K562 (cell line): ENCODE measurements at regions not wholly inside any gene's neighbourhood (a gene's known extent, or its start where the extent isn't known, plus 50 kb on each side); places are given as distances from the start of the nearest gene placed in this dataset.
A peak's percentile ranks its signal among the peaks of the same experiment; 100 is the strongest.

ENCODE experiments used
- ATAC-seq: fragments of 200-7000 bp; cut with Tn5 transposase; 3 replicates; pipeline ENCODE4 v1.9.1; 2020; ENCODE audit warnings: moderate library complexity
- BruUV-seq: library from RNA; stranded (reverse); fragments of 400-500 nt; replicated peaks from 2 replicates; lab custom pipeline; 2021; lab: Mats Ljungman, UMichigan
- CTCF ChIA-PET: fragments of 300-600 bp; formaldehyde crosslinking; extraction: SDS; loops from one replicate; lab custom pipeline; 2021; ENCODE audit warnings: low intra/inter-chr PET ratio; lab: Yijun Ruan, JAX
- POLR2A ChIA-PET: fragments of 300-600, 350-650 bp; sonication (Branson Sonifier 250); formaldehyde crosslinking; extraction: SDS; loops from one replicate; lab custom pipeline; 2021; ENCODE audit warnings: antibody characterized with exemption, inconsistent platforms; lab: Yijun Ruan, JAX
- DNase-seq, 4 experiments: peaks; one replicate each; pipeline versions ENCODE4 v3.0.0 to v3.0.0-alpha.2; 2011 to 2018; ENCODE audit warnings: low spot score in 3 of 4, mixed read lengths in 3 of 4; ENCODE audit errors: extremely low read depth in 1 of 4
- FAIRE-seq: peaks from 2 replicates; lab custom pipeline; 2011; peaks lifted over from hg19 to GRCh38; lab: Jason Lieb, UNC
- H2AFZ ChIP-seq: 2 replicates; pipeline ENCODE4 v1.6.0; 2011; ENCODE audit warnings: low read depth, low read length, control low read depth, inconsistent platforms
- H3K27ac ChIP-seq: fragments of 200-600 bp; 3 replicates; pipeline ENCODE4 v1.8.0; 2011; ENCODE audit warnings: low read depth, mild to moderate bottlenecking, control low read depth, inconsistent platforms, low read length, moderate library complexity, mixed read lengths; ENCODE audit errors: extremely low read depth
- H3K27me3 ChIP-seq, 2 experiments: fragments of 300-600 bp in 1 of 2; 2 replicates in 1 of 2; 3 replicates in 1 of 2; pipeline versions ENCODE4 v1.6.0 to v1.8.0; 2011; ENCODE audit warnings: inconsistent platforms in 2 of 2, low read length in 2 of 2, mild to moderate bottlenecking in 1 of 2, mixed read lengths in 1 of 2, moderate library complexity in 1 of 2; ENCODE audit not compliant: control insufficient read depth in 2 of 2, insufficient read depth in 2 of 2
- H3K36me3 ChIP-seq: fragments of 300-600 bp; 3 replicates; pipeline ENCODE4 v1.8.0; 2011; ENCODE audit warnings: mild to moderate bottlenecking, low read length, inconsistent platforms; ENCODE audit not compliant: control insufficient read depth, insufficient read depth
- H3K4me1 ChIP-seq, 2 experiments: fragments of 200-600 bp in 1 of 2; replicated peaks in 1 of 2; 2 replicates in 1 of 2; 3 replicates in 1 of 2; pipeline versions ENCODE4 v1.5.1 to v1.8.0; 2011; ENCODE audit warnings: inconsistent platforms in 2 of 2, low read length in 2 of 2, mild to moderate bottlenecking in 1 of 2, mixed read lengths in 1 of 2, moderate library complexity in 1 of 2; ENCODE audit not compliant: control insufficient read depth in 2 of 2, insufficient read depth in 2 of 2
- H3K4me2 ChIP-seq: 2 replicates; pipeline ENCODE4 v1.6.1; 2011; ENCODE audit warnings: low read length, control low read depth, inconsistent platforms, mixed read lengths; ENCODE audit not compliant: insufficient read depth
- H3K4me3 ChIP-seq: fragments of 200-600 bp; sonication (generic), shearing (Covaris generic); 2 replicates; pipeline ENCODE4 v1.5.1; 2016; ENCODE audit warnings: control low read depth, inconsistent platforms
- H3K79me2 ChIP-seq: fragments of 200-600 bp; 3 replicates; pipeline ENCODE4 v1.8.0; 2011; ENCODE audit warnings: low read length, inconsistent platforms; ENCODE audit not compliant: control insufficient read depth, insufficient read depth
- H3K9ac ChIP-seq, 2 experiments: 2 replicates each; pipeline versions ENCODE4 v1.6.0 to v1.6.1; 2011; ENCODE audit warnings: low read depth in 2 of 2, low read length in 2 of 2, control low read depth in 1 of 2, inconsistent platforms in 1 of 2, mild to moderate bottlenecking in 1 of 2, mixed read lengths in 1 of 2; ENCODE audit not compliant: insufficient read depth in 1 of 2
- H3K9me1 ChIP-seq: one replicate; pipeline ENCODE4 v1.6.0; 2011; ENCODE audit warnings: inconsistent platforms, mild to moderate bottlenecking, low read length, moderate library complexity; ENCODE audit not compliant: control insufficient read depth, insufficient read depth
- H3K9me3 ChIP-seq: replicated peaks from 2 replicates; pipeline ENCODE4 v1.5.1; 2011; ENCODE audit warnings: low read depth, low read length, inconsistent platforms; ENCODE audit not compliant: control insufficient read depth, insufficient read depth
- H4K20me1 ChIP-seq: replicated peaks from 2 replicates; pipeline ENCODE4 v1.6.1; 2011; ENCODE audit warnings: low read length, inconsistent platforms, mixed read lengths; ENCODE audit not compliant: control insufficient read depth, insufficient read depth
- FOXP1 ChIP-seq: sonication (generic); formaldehyde crosslinking; IDR thresholded peaks from 2 replicates; pipeline ENCODE4 v1.8.0; 2022; ENCODE audit warnings: mild to moderate bottlenecking, missing genetic modification reagents
- JUNB ChIP-seq: fragments of 450-650 bp; formaldehyde crosslinking; conservative IDR thresholded peaks from 2 replicates; pipeline ENCODE4 v1.4.0; 2020; ENCODE audit warnings: mild to moderate bottlenecking
- SNIP1 ChIP-seq: fragments of 450-650 bp; IDR thresholded peaks from 2 replicates; pipeline ENCODE4 v1.7.1; 2017; ENCODE audit warnings: low read depth, mild to moderate bottlenecking
- STAT5A ChIP-seq: IDR thresholded peaks from 2 replicates; pipeline ENCODE4 v1.6.1; 2012; ENCODE audit warnings: low read length, inconsistent platforms, borderline replicate concordance
- STAT6 ChIP-seq: sonication (generic); formaldehyde crosslinking; IDR thresholded peaks from 2 replicates; pipeline ENCODE4 v1.8.1; 2023; ENCODE audit warnings: mild to moderate bottlenecking, missing genetic modification reagents
- ZNF316 ChIP-seq: fragments of 450-650 bp; IDR thresholded peaks from 2 replicates; pipeline ENCODE4 v1.6.1; 2016
- ZNF347 ChIP-seq: fragments of 450-650 bp; formaldehyde crosslinking; IDR thresholded peaks from 2 replicates; pipeline ENCODE4 v1.4.0; 2020; ENCODE audit warnings: low read depth, mild to moderate bottlenecking, moderate library complexity
- ZNF696 ChIP-seq: fragments of 250-450 bp; sonication (Bioruptor Pico); conservative IDR thresholded peaks from 2 replicates; pipeline ENCODE4 v1.4.0; 2020; ENCODE audit warnings: mild to moderate bottlenecking, moderate library complexity
- WGBS: fragments of 100-300 bp; shearing (Covaris generic); methylation state at CpG from one replicate; pipeline ENCODE4 v1.1.6; 2016; ENCODE audit warnings: low coverage, mixed read lengths; ENCODE audit not compliant: insufficient coverage; ENCODE audit errors: missing lambda C conversion rate; 5-methylcytosine and 5-hydroxymethylcytosine counted together
- in situ Hi-C: fragments of 300-500 bp; cut with MboI; formaldehyde crosslinking; loops from 4 replicates; pipeline ENCODE4 v1.15.0; 2018; ENCODE audit warnings: inconsistent platforms, mixed read lengths
- intact Hi-C: fragments of 100-400 bp; cut with micrococcal nuclease; formaldehyde crosslinking; loops from 2 replicates; pipeline ENCODE4 v1.14.2; 2022

- no peak for DNase-seq
- no peaks in the 10 kb centered on the region for H3K4me1 ChIP-seq
- TF ChIP-seq ZNF316 (peak; percentile 42; the same call in 1 of the 2 replicates), ZNF347 (CRISPR knock-in tag) (no peak), STAT5A (no peak), STAT6 (CRISPR knock-in tag) (no peak), JUNB (CRISPR knock-in tag) (no peak), SNIP1 (no peak), FOXP1 (no peak), ZNF696 (no peak)
- CTCF ChIA-PET: no interaction called here
- ATAC-seq: no peak
- no peaks in the 10 kb centered on the region for H3K36me3 ChIP-seq
- POLR2A ChIA-PET: no interaction called here
- 5% methylated on average over 2 of the region's 2 CpGs for WGBS
- no peak overlapping the region for H3K27ac ChIP-seq
- H2AFZ ChIP-seq: no peak overlapping the region
- no peaks in the 10 kb centered on the region for H3K27me3 ChIP-seq
- no peak overlapping the region for H3K4me3 ChIP-seq
- in situ Hi-C loops (no loop called here), intact Hi-C loops (no loop called here)
- no peaks in the 10 kb centered on the region for H4K20me1 ChIP-seq
- H3K4me2 ChIP-seq: no peak overlapping the region
- no peak overlapping the region for H3K9ac ChIP-seq
- H3K79me2 ChIP-seq: no peaks in the 10 kb centered on the region
- no peaks in the 10 kb centered on the region for H3K9me3 ChIP-seq
- no peaks in the 10 kb centered on the region for H3K9me1 ChIP-seq
- BruUV-seq: no TSS peak
- FAIRE-seq: no peak
Measured at GRCh38 chr4:159515314-159516025, 412.6 kb downstream of the RAPGEF2 start.
